SH-SY5Y (cell line): ENCODE measurements at regions not wholly inside any gene's neighbourhood (a gene's known extent, or its start where the extent isn't known, plus 50 kb on each side); places are given as distances from the start of the nearest gene placed in this dataset.

ENCODE experiments used
- GATA2 ChIP-seq: IDR thresholded peaks from 2 replicates; pipeline ENCODE4 v1.6.1; 2011; ENCODE audit warnings: mild to moderate bottlenecking, low read depth, low read length
- GATA3 ChIP-seq: IDR thresholded peaks from 2 replicates; pipeline ENCODE4 v1.6.1; 2011; ENCODE audit warnings: low read depth, mild to moderate bottlenecking, low read length, moderate library complexity

DNA sequence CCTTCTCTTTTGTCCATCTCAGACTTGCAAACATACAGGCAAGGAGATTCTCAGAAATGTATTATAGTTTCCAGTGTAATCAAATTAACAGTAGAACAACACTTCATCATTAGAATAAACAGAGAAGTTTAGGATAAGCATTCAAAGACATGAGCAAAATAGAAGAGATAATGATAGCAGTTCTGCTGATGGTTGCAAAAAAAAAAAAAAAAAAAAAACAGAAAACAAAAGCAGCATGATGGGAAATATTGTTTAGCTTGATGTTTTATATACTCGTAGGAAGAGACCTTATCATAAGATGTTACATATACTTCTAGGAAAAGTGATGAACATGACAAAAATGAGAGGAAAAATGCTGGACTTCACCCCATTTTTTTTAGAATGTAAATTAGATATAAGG lies 1356.2 kb downstream of the MAT2B start:
- no peak for TF ChIP-seq GATA2
- no peak for TF ChIP-seq GATA3
